Ascending aorta (tissue), 2 donors: ENCODE measurements at regions not wholly inside any gene's neighbourhood (a gene's known extent, or its start where the extent isn't known, plus 50 kb on each side); places are given as distances from the start of the nearest gene placed in this dataset.
"Not testable (repeated sequence)": the region's sequence is repeated elsewhere in the genome, so short reads cannot be mapped to it uniquely, and the experiment has no call there.

Experiments used
- DNase-seq, 2 donors: peaks; one replicate each; pipeline ENCODE4 v3.0.0-alpha.2; 2019; ENCODE audit warnings: low spot score in 2 of 2
- H3K27ac ChIP-seq, 2 donors: fragments of 200-600 bp; sonication (generic); one replicate each; pipeline ENCODE4 v1.5.1; 2016 to 2017; ENCODE audit warnings: mild to moderate bottlenecking in 1 of 2
- H3K27me3 ChIP-seq: fragments of 200-600 bp; sonication (generic); one replicate; pipeline ENCODE4 v1.5.1; 2017
- H3K36me3 ChIP-seq, 2 donors: fragments of 200-600 bp; sonication (generic); one replicate each; pipeline ENCODE4 v1.5.1; 2016
- H3K4me1 ChIP-seq, 2 donors: fragments of 200-600 bp; sonication (generic); one replicate each; pipeline ENCODE4 v1.5.1; 2016 to 2017; ENCODE audit warnings: mild to moderate bottlenecking in 1 of 2
- H3K4me3 ChIP-seq, 2 donors: fragments of 200-600 bp; sonication (generic); one replicate each; pipeline ENCODE4 v1.5.1; 2016 to 2017; ENCODE audit warnings: mild to moderate bottlenecking in 1 of 2
- H3K9me3 ChIP-seq, 2 donors: fragments of 200-600 bp; sonication (generic); one replicate each; pipeline ENCODE4 v1.5.1; 2016
- CTCF ChIP-seq, 3 experiments: fragments of 200-600 bp in 2 of 3; fragments of 450-650 bp in 1 of 3; sonication (generic) in 2 of 3; IDR thresholded peaks; one replicate each; pipeline ENCODE4 v1.5.1; 2016 to 2019; ENCODE audit warnings: antibody characterized with exemption in 3 of 3, mild to moderate bottlenecking in 1 of 3, moderate library complexity in 1 of 3
- intact Hi-C: fragments of 100-400 bp; cut with DNase I; formaldehyde crosslinking; loops from one replicate; pipeline ENCODE4 v1.15.1; 2023

GRCh38 chrX:66110112-66110511, 53.9 kb upstream of the HEPH start:
- Histone ChIP-seq H3K36me3 (no peaks in the 10 kb centered on the region), H3K27me3 (no peaks in the 10 kb centered on the region), H3K9me3 (no peaks in the 10 kb centered on the region), H3K4me3 (no peak overlapping the region), H3K4me1 (no peaks in the 10 kb centered on the region), H3K27ac (no peak overlapping the region)
- intact Hi-C loops: no loop called here
- no peak for DNase-seq
- peak in 2 of 3 experiments; percentile 22 to 44 for TF ChIP-seq CTCF (IDR thresholded peaks at IDR 0.05)

- H3K4me1 ChIP-seq, DNase-seq, H3K27me3 ChIP-seq, H3K27ac ChIP-seq, H3K4me3 ChIP-seq, H3K36me3 ChIP-seq, H3K9me3 ChIP-seq, intact Hi-C loops: not testable (repeated sequence)
Measured at GRCh38 chrX:66107860-66108259, 56.2 kb upstream of the HEPH start.

GRCh38 chrX:66102398-66102797, 61.6 kb upstream of the HEPH start:
- H3K27me3 ChIP-seq, DNase-seq, H3K36me3 ChIP-seq, H3K4me3 ChIP-seq, intact Hi-C loops, H3K9me3 ChIP-seq, H3K27ac ChIP-seq, H3K4me1 ChIP-seq: not testable (repeated sequence)

GRCh38 chrX:66098162-66098561, 58.3 kb upstream of the VSIG4 start:
- H3K27me3 ChIP-seq: no peaks in the 10 kb centered on the region
- no peaks in the 10 kb centered on the region for H3K9me3 ChIP-seq
- H3K4me1 ChIP-seq: no peaks in the 10 kb centered on the region
- intact Hi-C loops: no loop called here
- no peak for DNase-seq
- no peak overlapping the region for H3K4me3 ChIP-seq
- H3K27ac ChIP-seq: no peak overlapping the region
- H3K36me3 ChIP-seq: no peaks in the 10 kb centered on the region
- TF ChIP-seq CTCF (IDR thresholded peaks at IDR 0.05): no peak

- H3K9me3 ChIP-seq, H3K27ac ChIP-seq, H3K27me3 ChIP-seq, H3K4me1 ChIP-seq, intact Hi-C loops, DNase-seq, H3K36me3 ChIP-seq, H3K4me3 ChIP-seq: not testable (repeated sequence)
Measured at GRCh38 chrX:66096987-66097386, 57.1 kb upstream of the VSIG4 start.

- not testable (repeated sequence) for H3K4me3 ChIP-seq, DNase-seq, H3K9me3 ChIP-seq, H3K4me1 ChIP-seq, H3K36me3 ChIP-seq, H3K27me3 ChIP-seq, H3K27ac ChIP-seq
- intact Hi-C loops: loop anchor here (5.0 kb wide), 1 partner anchor 252 kb away; no protein-coding TSS in a partner anchor
Measured at GRCh38 chrX:66090004-66090403, 50.1 kb upstream of the VSIG4 start.
